H1 (cell line): ENCODE measurements at regions not wholly inside any gene's neighbourhood (a gene's known extent, or its start where the extent isn't known, plus 50 kb on each side); places are given as distances from the start of the nearest gene placed in this dataset.
A peak's percentile ranks its signal among the peaks of the same experiment; 100 is the strongest.

Source experiments
- CTCF ChIA-PET: fragments of 300-600 bp; sonication (Branson Sonifier 250); formaldehyde crosslinking; loops from one replicate; lab custom pipeline; 2021; ENCODE audit not compliant: partially characterized antibody; lab: Charles Lee
- POLR2A ChIA-PET: fragments of 300-600 bp; sonication (Branson Sonifier 250); formaldehyde crosslinking; loops from one replicate; lab custom pipeline; 2021; ENCODE audit warnings: inconsistent platforms; ENCODE audit not compliant: partially characterized antibody; lab: Charles Lee
- DNase-seq, 2 experiments: peaks; one replicate each; pipeline versions ENCODE4 v3.0.0 to v3.0.0-alpha.2; 2010 to 2022; ENCODE audit warnings: low spot score in 2 of 2, low read depth in 1 of 2, mixed read lengths in 1 of 2
- FAIRE-seq: peaks from 2 replicates; lab custom pipeline; 2011; peaks lifted over from hg19 to GRCh38; lab: Jason Lieb, UNC
- H2AFZ ChIP-seq: 2 replicates; pipeline ENCODE4 v1.8.1; 2012; ENCODE audit warnings: low read length, inconsistent platforms
- H2AK5ac ChIP-seq: 2 replicates; pipeline ENCODE4 v1.6.1; 2013; ENCODE audit warnings: low read depth, low read length
- H2BK120ac ChIP-seq: replicated peaks from 2 replicates; pipeline ENCODE3; 2013; ENCODE audit warnings: low read depth, low read length, inconsistent platforms
- H2BK12ac ChIP-seq: 2 replicates; pipeline ENCODE4 v1.6.1; 2013; ENCODE audit warnings: low read depth, low read length
- H2BK15ac ChIP-seq: 2 replicates; pipeline ENCODE4 v1.6.1; 2013; ENCODE audit warnings: low read length
- H2BK20ac ChIP-seq: 2 replicates; pipeline ENCODE4 v1.6.1; 2013; ENCODE audit warnings: low read length
- H2BK5ac ChIP-seq: 2 replicates; pipeline ENCODE4 v1.6.1; 2013; ENCODE audit warnings: low read depth, low read length
- H3K14ac ChIP-seq: 2 replicates; pipeline ENCODE4 v1.6.1; 2013; ENCODE audit warnings: inconsistent platforms; ENCODE audit not compliant: insufficient read length
- H3K18ac ChIP-seq: 2 replicates; pipeline ENCODE4 v1.6.1; 2013; ENCODE audit warnings: low read length; ENCODE audit errors: extremely low read depth
- H3K23ac ChIP-seq: 2 replicates; pipeline ENCODE4 v1.6.1; 2013; ENCODE audit warnings: inconsistent platforms; ENCODE audit not compliant: insufficient read length
- H3K23me2 ChIP-seq: 2 replicates; pipeline ENCODE4 v1.6.1; 2013; ENCODE audit warnings: low read depth, low read length
- H3K27ac ChIP-seq: 2 replicates; pipeline ENCODE4 v1.6.1; 2011; ENCODE audit warnings: low read depth, low read length, inconsistent platforms
- H3K27me3 ChIP-seq, 4 experiments: replicated peaks in 1 of 4; 1 replicate in 1 of 4; 2 replicates in 3 of 4; pipeline versions ENCODE4 v1.6.1 to v1.8.1; 2011 to 2013; ENCODE audit warnings: low read length in 3 of 4, mild to moderate bottlenecking in 3 of 4, inconsistent platforms in 2 of 4, mixed read lengths in 2 of 4, moderate library complexity in 1 of 4; ENCODE audit not compliant: control insufficient read depth in 3 of 4, insufficient read depth in 3 of 4; ENCODE audit errors: extremely low read depth in 1 of 4
- H3K36me3 ChIP-seq, 4 experiments: 2 replicates each; pipeline versions ENCODE4 v1.6.1 to v1.8.1; 2011 to 2013; ENCODE audit warnings: mild to moderate bottlenecking in 4 of 4, low read length in 3 of 4, moderate library complexity in 2 of 4, control low read depth in 1 of 4, inconsistent platforms in 1 of 4; ENCODE audit not compliant: insufficient read depth in 4 of 4, control insufficient read depth in 2 of 4
- H3K4ac ChIP-seq: replicated peaks from 2 replicates; pipeline ENCODE3; 2013; ENCODE audit warnings: low read length, low read depth, mixed read lengths, inconsistent platforms; ENCODE audit not compliant: insufficient read length
- H3K4me1 ChIP-seq, 4 experiments: replicated peaks in 1 of 4; 1 replicate in 1 of 4; 2 replicates in 3 of 4; pipeline versions ENCODE4 v1.6.1 to v1.8.1; 2011 to 2013; ENCODE audit warnings: low read length in 3 of 4, inconsistent platforms in 2 of 4, mixed read lengths in 1 of 4; ENCODE audit not compliant: insufficient read depth in 4 of 4, control insufficient read depth in 3 of 4
- H3K4me2 ChIP-seq, 2 experiments: 2 replicates each; pipeline versions ENCODE4 v1.6.1 to v1.8.1; 2011 to 2013; ENCODE audit warnings: low read depth in 2 of 2, low read length in 2 of 2, control low read depth in 1 of 2, inconsistent platforms in 1 of 2, mild to moderate bottlenecking in 1 of 2; ENCODE audit not compliant: insufficient read depth in 1 of 2
- H3K4me3 ChIP-seq, 4 experiments: fragments of 200-600, 300-600 bp in 1 of 4; sonication (generic), shearing (Covaris generic), sonication (Bioruptor Twin) in 1 of 4; 2 replicates each; pipeline versions ENCODE4 v1.5.1 to v1.8.1; 2011 to 2016; ENCODE audit warnings: low read length in 4 of 4, low read depth in 3 of 4, control low read depth in 2 of 4, inconsistent platforms in 2 of 4, mild to moderate bottlenecking in 2 of 4, mixed read lengths in 1 of 4, moderate library complexity in 1 of 4; ENCODE audit not compliant: insufficient read depth in 2 of 4; ENCODE audit errors: extremely low read depth in 1 of 4
- H3K56ac ChIP-seq: replicated peaks from 2 replicates; pipeline ENCODE3; 2013; ENCODE audit warnings: low read depth, mild to moderate bottlenecking, mixed read lengths, low read length, inconsistent platforms; ENCODE audit not compliant: insufficient read length
- H3K79me1 ChIP-seq: 2 replicates; pipeline ENCODE4 v1.6.1; 2013; ENCODE audit warnings: low read depth, low read length, control low read depth
- H3K79me2 ChIP-seq, 2 experiments: 2 replicates each; pipeline versions ENCODE4 v1.6.1 to v1.8.1; 2012 to 2013; ENCODE audit warnings: low read length in 2 of 2, mild to moderate bottlenecking in 2 of 2, inconsistent platforms in 1 of 2; ENCODE audit not compliant: insufficient read depth in 2 of 2, control insufficient read depth in 1 of 2
- H3K9ac ChIP-seq, 4 experiments: replicated peaks in 1 of 4; 1 replicate in 1 of 4; 2 replicates in 3 of 4; pipeline versions ENCODE4 v1.6.1 to v1.8.1; 2011 to 2013; ENCODE audit warnings: low read depth in 3 of 4, low read length in 3 of 4, control low read depth in 2 of 4, mild to moderate bottlenecking in 2 of 4, moderate library complexity in 2 of 4, inconsistent platforms in 1 of 4; ENCODE audit errors: extremely low read depth in 1 of 4
- H3K9me3 ChIP-seq, 2 experiments: 2 replicates each; pipeline versions ENCODE4 v1.6.1 to v1.8.1; 2012 to 2013; ENCODE audit warnings: mild to moderate bottlenecking in 2 of 2, moderate library complexity in 2 of 2, control low read depth in 1 of 2, inconsistent platforms in 1 of 2, low read depth in 1 of 2, low read length in 1 of 2, mixed read lengths in 1 of 2; ENCODE audit not compliant: insufficient read depth in 2 of 2
- H4K20me1 ChIP-seq, 2 experiments: replicated peaks in 1 of 2; 2 replicates each; pipeline versions ENCODE3 to v1.8.1; 2011 to 2013; ENCODE audit warnings: inconsistent platforms in 2 of 2, low read length in 2 of 2, mild to moderate bottlenecking in 1 of 2; ENCODE audit not compliant: insufficient read depth in 2 of 2, control insufficient read depth in 1 of 2
- H4K5ac ChIP-seq: 2 replicates; pipeline ENCODE4 v1.6.1; 2013; ENCODE audit warnings: low read length, low read depth, mixed read lengths, inconsistent platforms; ENCODE audit not compliant: insufficient read length
- H4K8ac ChIP-seq: 2 replicates; pipeline ENCODE4 v1.8.0; 2013; ENCODE audit warnings: mild to moderate bottlenecking, moderate library complexity, low read length, inconsistent platforms; ENCODE audit not compliant: insufficient read depth; ENCODE audit errors: extremely low read depth
- H4K91ac ChIP-seq: replicated peaks from 2 replicates; pipeline ENCODE3; 2013; ENCODE audit warnings: low read length, mixed read lengths, inconsistent platforms; ENCODE audit not compliant: insufficient read length
- HDAC2 ChIP-seq, 2 experiments: fragments of 300-600 bp in 1 of 2; sonication (generic) in 1 of 2; IDR thresholded peaks; 2 replicates each; pipeline ENCODE4 v1.6.1; 2011 to 2012; ENCODE audit warnings: low read depth in 2 of 2, low read length in 2 of 2, mild to moderate bottlenecking in 2 of 2, moderate library complexity in 2 of 2, borderline replicate concordance in 1 of 2, inconsistent platforms in 1 of 2
- SAP30 ChIP-seq: fragments of 300-600 bp; sonication (generic); IDR thresholded peaks from 2 replicates; pipeline ENCODE4 v1.7.1; 2012; ENCODE audit warnings: low read length, moderate library complexity, mild to moderate bottlenecking, inconsistent platforms; ENCODE audit not compliant: insufficient read depth, insufficient replicate concordance
- SP4 ChIP-seq: IDR thresholded peaks from 2 replicates; pipeline ENCODE4 v1.6.1; 2012; ENCODE audit warnings: low read length, inconsistent platforms
- WGBS, 2 experiments: shearing (Covaris generic) in 1 of 2; methylation state at CpG; one replicate each; pipeline versions ENCODE4 v1.1.6 to v1.1.7; 2013 to 2015; ENCODE audit warnings: low lambda C conversion rate in 2 of 2, mixed read lengths in 2 of 2, inconsistent platforms in 1 of 2, low coverage in 1 of 2, missing lambda C conversion rate in 1 of 2; ENCODE audit not compliant: insufficient replicate concordance in 2 of 2, insufficient coverage in 1 of 2, insufficient read length in 1 of 2; ENCODE audit errors: extremely low coverage in 1 of 2, missing lambda C conversion rate in 1 of 2; 5-methylcytosine and 5-hydroxymethylcytosine counted together

DNA sequence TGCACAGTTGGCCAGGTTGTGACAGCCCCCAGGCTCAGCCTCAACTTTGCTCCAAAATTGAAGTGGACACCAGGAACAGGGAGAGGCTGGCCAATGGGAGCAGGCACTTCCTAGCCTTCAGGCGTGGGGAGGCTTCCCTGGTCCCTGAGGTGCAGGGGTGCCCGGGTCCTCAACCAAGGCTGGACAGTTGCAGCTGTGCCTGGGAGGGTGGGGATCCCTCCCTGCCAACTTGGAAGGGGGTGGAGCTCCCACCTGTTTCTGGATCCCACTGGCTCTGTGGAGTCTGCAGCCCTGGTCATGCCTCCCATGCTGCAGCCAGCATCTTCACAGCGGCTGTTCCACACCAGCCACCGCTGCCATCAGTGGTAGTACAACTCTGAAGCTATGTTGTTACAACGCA is 502.8 kb upstream of the SLITRK5 start:
- Histone ChIP-seq H2AK5ac (no peak overlapping the region; the same call in 1 of the 2 replicates), H3K79me1 (no peaks in the 10 kb centered on the region), H3K4me1 (no peaks in the 10 kb centered on the region), H3K23me2 (no peaks in the 10 kb centered on the region), H4K5ac (no peak overlapping the region), H3K4ac (no peak overlapping the region), H3K4me3 (no peak overlapping the region), H3K36me3 (no peaks in the 10 kb centered on the region), H3K56ac (no peak overlapping the region), H2BK15ac (no peak overlapping the region), H3K9me3 (no peaks in the 10 kb centered on the region), H3K23ac (no peak overlapping the region), H4K20me1 (no peaks in the 10 kb centered on the region), H3K79me2 (no peaks in the 10 kb centered on the region), H2AFZ (peak overlapping the region; percentile 81; the same call in 1 of the 2 replicates), H3K4me2 (no peak overlapping the region), H3K27ac (no peak overlapping the region), H3K9ac (no peak overlapping the region), H2BK12ac (no peak overlapping the region), H3K18ac (no peak overlapping the region), H3K27me3 (no peaks in the 10 kb centered on the region), H4K8ac (no peak overlapping the region), H2BK120ac (no peak overlapping the region), H2BK5ac (no peak overlapping the region), H3K14ac (no peak overlapping the region), H2BK20ac (no peak overlapping the region), H4K91ac (no peak overlapping the region)
- POLR2A ChIA-PET = no interaction called here
- CTCF ChIA-PET = no interaction called here
- DNase-seq (no peak), FAIRE-seq (no peak)
- TF ChIP-seq HDAC2 (IDR thresholded peaks at IDR 0.05; ENCODE audit: borderline replicate concordance in 1 of 2, low read depth in 2 of 2, low read length in 2 of 2) (no peak), SAP30 (no peak), SP4 (no peak)
- WGBS, 2 experiments = 89% methylated on average over 5 of the region's 5 CpGs; no CpG with 5 or more reads in 1 of the 2 experiments
